ENCODE measurements at regions not wholly inside any gene's neighbourhood (a gene's known extent, or its start where the extent isn't known, plus 50 kb on each side); places are given as distances from the start of the nearest gene placed in this dataset.
A peak's percentile ranks its signal among the peaks of the same experiment; 100 is the strongest.

- Histone ChIP-seq H3K27me3 (ENCODE audit: control insufficient read depth, insufficient read depth, low read length) (no peaks in the 10 kb centered on the region), H3K36me3 (ENCODE audit: control insufficient read depth, insufficient read depth, low read length) (no peaks in the 10 kb centered on the region), H3K4me1 (ENCODE audit: control insufficient read depth, insufficient read depth, low read length) (no peaks in the 10 kb centered on the region), H3K4me3 (ENCODE audit: low read length) (no peak overlapping the region), H3K9me3 (ENCODE audit: control insufficient read depth, low read depth, low read length) (no peaks in the 10 kb centered on the region), H3K27ac (ENCODE audit: low read length) (no peak overlapping the region)
- WGBS (ENCODE audit: insufficient coverage, low lambda C conversion rate): no CpG with 5 or more reads among the region's 3 CpGs
- no peak for DNase-seq
Observed at GRCh38 chr11:130550150-130550549, 101.7 kb downstream of the ADAMTS15 start.

GRCh38 chr11:130550984-130551383, 102.5 kb downstream of the ADAMTS15 start:
- Histone ChIP-seq H3K9me3 (ENCODE audit: control insufficient read depth, low read depth, low read length) (no peaks in the 10 kb centered on the region), H3K4me3 (ENCODE audit: low read length) (no peak overlapping the region), H3K27ac (ENCODE audit: low read length) (no peak overlapping the region), H3K4me1 (ENCODE audit: control insufficient read depth, insufficient read depth, low read length) (no peaks in the 10 kb centered on the region), H3K27me3 (ENCODE audit: control insufficient read depth, insufficient read depth, low read length) (no peaks in the 10 kb centered on the region), H3K36me3 (ENCODE audit: control insufficient read depth, insufficient read depth, low read length) (no peaks in the 10 kb centered on the region)
- WGBS (ENCODE audit: insufficient coverage, low lambda C conversion rate): 78% methylated on average over 3 of the region's 4 CpGs
- no peak for DNase-seq

- Histone ChIP-seq H3K4me3 (ENCODE audit: low read length) (no peak overlapping the region), H3K27me3 (ENCODE audit: control insufficient read depth, insufficient read depth, low read length) (no peaks in the 10 kb centered on the region), H3K27ac (ENCODE audit: low read length) (no peak overlapping the region), H3K9me3 (ENCODE audit: control insufficient read depth, low read depth, low read length) (no peaks in the 10 kb centered on the region), H3K4me1 (ENCODE audit: control insufficient read depth, insufficient read depth, low read length) (no peaks in the 10 kb centered on the region), H3K36me3 (ENCODE audit: control insufficient read depth, insufficient read depth, low read length) (no peaks in the 10 kb centered on the region)
- 100% methylated on average over 1 of the region's 5 CpGs for WGBS (ENCODE audit: insufficient coverage, low lambda C conversion rate)
- no peak for DNase-seq
Observed at GRCh38 chr11:130551388-130551787, 102.9 kb downstream of the ADAMTS15 start.

GRCh38 chr11:130553306-130553705, 104.9 kb downstream of the ADAMTS15 start:
- no peaks in the 10 kb centered on the region for H3K4me1 ChIP-seq (ENCODE audit: control insufficient read depth, insufficient read depth, low read length)
- no peaks in the 10 kb centered on the region for H3K36me3 ChIP-seq (ENCODE audit: control insufficient read depth, insufficient read depth, low read length)
- no peak for DNase-seq
- no CpG with 5 or more reads among the region's 1 CpG for WGBS (ENCODE audit: insufficient coverage, low lambda C conversion rate)
- no peaks in the 10 kb centered on the region for H3K27me3 ChIP-seq (ENCODE audit: control insufficient read depth, insufficient read depth, low read length)
- no peaks in the 10 kb centered on the region for H3K9me3 ChIP-seq (ENCODE audit: control insufficient read depth, low read depth, low read length)
- H3K4me3 ChIP-seq (ENCODE audit: low read length): no peak overlapping the region
- no peak overlapping the region for H3K27ac ChIP-seq (ENCODE audit: low read length)

GRCh38 chr11:130554241-130555055, 106.0 kb downstream of the ADAMTS15 start:
- 100% methylated on average over 2 of the region's 8 CpGs for WGBS (ENCODE audit: insufficient coverage, low lambda C conversion rate)
- no peak overlapping the region for H3K27ac ChIP-seq (ENCODE audit: low read length)
- no peaks in the 10 kb centered on the region for H3K36me3 ChIP-seq (ENCODE audit: control insufficient read depth, insufficient read depth, low read length)
- DNase-seq: no peak
- H3K4me1 ChIP-seq (ENCODE audit: control insufficient read depth, insufficient read depth, low read length): no peaks in the 10 kb centered on the region
- no peak overlapping the region for H3K4me3 ChIP-seq (ENCODE audit: low read length)
- no peaks in the 10 kb centered on the region for H3K9me3 ChIP-seq (ENCODE audit: control insufficient read depth, low read depth, low read length)
- H3K27me3 ChIP-seq (ENCODE audit: control insufficient read depth, insufficient read depth, low read length): no peaks in the 10 kb centered on the region

- Histone ChIP-seq H3K27me3 (ENCODE audit: control insufficient read depth, insufficient read depth, low read length) (no peaks in the 10 kb centered on the region), H3K4me3 (ENCODE audit: low read length) (no peak overlapping the region), H3K27ac (ENCODE audit: low read length) (no peak overlapping the region), H3K4me1 (ENCODE audit: control insufficient read depth, insufficient read depth, low read length) (peaks cover under 1% of the 10 kb centered on the region), H3K36me3 (ENCODE audit: control insufficient read depth, insufficient read depth, low read length) (no peaks in the 10 kb centered on the region), H3K9me3 (ENCODE audit: control insufficient read depth, low read depth, low read length) (no peaks in the 10 kb centered on the region)
- no peak for DNase-seq
- no CpG with 5 or more reads among the region's 6 CpGs for WGBS (ENCODE audit: insufficient coverage, low lambda C conversion rate)
Observed at GRCh38 chr11:130555251-130555841, 106.9 kb downstream of the ADAMTS15 start.

- Histone ChIP-seq H3K36me3 (ENCODE audit: control insufficient read depth, insufficient read depth, low read length) (no peaks in the 10 kb centered on the region), H3K4me1 (ENCODE audit: control insufficient read depth, insufficient read depth, low read length) (peaks cover 4% of the 10 kb centered on the region), H3K27me3 (ENCODE audit: control insufficient read depth, insufficient read depth, low read length) (no peaks in the 10 kb centered on the region), H3K27ac (ENCODE audit: low read length) (peak overlapping the region; percentile 65), H3K4me3 (ENCODE audit: low read length) (no peak overlapping the region), H3K9me3 (ENCODE audit: control insufficient read depth, low read depth, low read length) (no peaks in the 10 kb centered on the region)
- 32% methylated on average over 2 of the region's 14 CpGs for WGBS (ENCODE audit: insufficient coverage, low lambda C conversion rate)
- DNase-seq: peak; percentile 70 to 90
Observed at GRCh38 chr11:130560000-130560780, 111.7 kb downstream of the ADAMTS15 start.

GRCh38 chr11:130560781-130561109, 112.3 kb downstream of the ADAMTS15 start:
- Histone ChIP-seq H3K27me3 (ENCODE audit: control insufficient read depth, insufficient read depth, low read length) (no peaks in the 10 kb centered on the region), H3K36me3 (ENCODE audit: control insufficient read depth, insufficient read depth, low read length) (no peaks in the 10 kb centered on the region), H3K4me1 (ENCODE audit: control insufficient read depth, insufficient read depth, low read length) (peaks cover 4% of the 10 kb centered on the region), H3K27ac (ENCODE audit: low read length) (peak overlapping the region; percentile 65), H3K9me3 (ENCODE audit: control insufficient read depth, low read depth, low read length) (no peaks in the 10 kb centered on the region), H3K4me3 (ENCODE audit: low read length) (no peak overlapping the region)
- DNase-seq: no peak
- 60% methylated on average over 1 of the region's 1 CpG for WGBS (ENCODE audit: insufficient coverage, low lambda C conversion rate)

GRCh38 chr11:130561441-130561881, 113.0 kb downstream of the ADAMTS15 start:
- Histone ChIP-seq H3K4me1 (ENCODE audit: control insufficient read depth, insufficient read depth, low read length) (peaks cover 4% of the 10 kb centered on the region), H3K36me3 (ENCODE audit: control insufficient read depth, insufficient read depth, low read length) (no peaks in the 10 kb centered on the region), H3K27ac (ENCODE audit: low read length) (no peak overlapping the region), H3K9me3 (ENCODE audit: control insufficient read depth, low read depth, low read length) (no peaks in the 10 kb centered on the region), H3K27me3 (ENCODE audit: control insufficient read depth, insufficient read depth, low read length) (no peaks in the 10 kb centered on the region), H3K4me3 (ENCODE audit: low read length) (no peak overlapping the region)
- 80% methylated on average over 4 of the region's 12 CpGs for WGBS (ENCODE audit: insufficient coverage, low lambda C conversion rate)
- no peak for DNase-seq

GRCh38 chr11:130562549-130562948, 114.1 kb downstream of the ADAMTS15 start:
- 100% methylated on average over 1 of the region's 2 CpGs for WGBS (ENCODE audit: insufficient coverage, low lambda C conversion rate)
- no peak overlapping the region for H3K27ac ChIP-seq (ENCODE audit: low read length)
- no peaks in the 10 kb centered on the region for H3K36me3 ChIP-seq (ENCODE audit: control insufficient read depth, insufficient read depth, low read length)
- no peak for DNase-seq
- H3K27me3 ChIP-seq (ENCODE audit: control insufficient read depth, insufficient read depth, low read length): no peaks in the 10 kb centered on the region
- no peak overlapping the region for H3K4me3 ChIP-seq (ENCODE audit: low read length)
- H3K4me1 ChIP-seq (ENCODE audit: control insufficient read depth, insufficient read depth, low read length): peaks cover 4% of the 10 kb centered on the region
- H3K9me3 ChIP-seq (ENCODE audit: control insufficient read depth, low read depth, low read length): no peaks in the 10 kb centered on the region
